ENCODE measurements at regions not wholly inside any gene's neighbourhood (a gene's known extent, or its start where the extent isn't known, plus 50 kb on each side); places are given as distances from the start of the nearest gene placed in this dataset.

DNA sequence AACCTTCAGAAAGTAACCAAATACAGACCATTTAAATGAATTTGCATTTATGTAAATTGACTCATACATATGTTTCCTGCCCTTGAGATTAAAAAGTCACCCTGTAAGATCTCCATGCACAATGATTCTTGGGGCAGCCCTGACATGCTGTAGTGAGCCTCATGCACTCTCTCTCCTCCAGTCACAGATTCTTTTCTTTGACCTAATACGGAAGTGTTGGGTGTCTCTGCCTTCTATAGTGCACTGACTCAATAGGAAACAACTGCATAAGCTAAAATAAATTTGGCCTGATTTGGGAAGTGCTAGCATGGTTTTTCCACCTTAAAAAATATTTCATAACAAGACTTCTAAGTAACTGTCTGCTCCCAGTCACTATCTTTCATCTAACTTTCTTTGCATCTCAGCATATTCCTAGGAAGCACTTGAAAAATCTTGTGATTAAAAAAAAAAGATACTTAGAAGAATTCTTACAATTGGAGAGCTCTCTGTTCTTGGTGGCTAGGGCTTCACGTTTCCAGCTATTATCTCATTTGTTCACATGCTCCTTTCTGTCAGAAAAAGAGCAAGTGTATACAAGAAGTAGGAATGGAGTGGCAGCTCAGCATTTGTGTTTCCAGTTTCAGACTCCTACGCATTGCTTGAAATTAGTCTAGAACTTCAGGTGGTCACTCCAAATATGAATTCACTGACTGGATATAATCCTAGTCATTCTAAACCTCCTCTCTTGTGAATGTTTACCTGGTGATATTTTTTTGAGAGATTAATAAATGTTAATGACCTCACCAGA, 207.9 kb upstream of the COL8A1 start:
- TF ChIP-seq CEBPB (IDR thresholded peaks at IDR 0.05): no peak
- no peak for TF ChIP-seq FOXM1 (IDR thresholded peaks at IDR 0.05; ENCODE audit: borderline replicate concordance, low read depth)
- TF ChIP-seq NFIC (IDR thresholded peaks at IDR 0.05): no peak
- TF ChIP-seq TCF12 (IDR thresholded peaks at IDR 0.05; ENCODE audit: low read depth): no peak
- TF ChIP-seq YY1 (IDR thresholded peaks at IDR 0.05; ENCODE audit: low read depth): no peak
- TF ChIP-seq TAF1 (IDR thresholded peaks at IDR 0.05; ENCODE audit: low read depth): no peak
- no peak for TF ChIP-seq REST (IDR thresholded peaks at IDR 0.05; ENCODE audit: low read depth)
- no peak for TF ChIP-seq EGR1 (IDR thresholded peaks at IDR 0.05)
- no peak for TF ChIP-seq TEAD4 (IDR thresholded peaks at IDR 0.05)
- no peak for TF ChIP-seq RAD21 (IDR thresholded peaks at IDR 0.05; ENCODE audit: low read depth)
- TF ChIP-seq CREB1 (IDR thresholded peaks at IDR 0.05; ENCODE audit: low read depth): no peak

All from Ishikawa (cell line).